ENCODE measurements at regions not wholly inside any gene's neighbourhood (a gene's known extent, or its start where the extent isn't known, plus 50 kb on each side); places are given as distances from the start of the nearest gene placed in this dataset.

GRCh38 chr12:98074286-98074685 is 441.1 kb upstream of the TMPO start:
- TF ChIP-seq, protein P1, sequence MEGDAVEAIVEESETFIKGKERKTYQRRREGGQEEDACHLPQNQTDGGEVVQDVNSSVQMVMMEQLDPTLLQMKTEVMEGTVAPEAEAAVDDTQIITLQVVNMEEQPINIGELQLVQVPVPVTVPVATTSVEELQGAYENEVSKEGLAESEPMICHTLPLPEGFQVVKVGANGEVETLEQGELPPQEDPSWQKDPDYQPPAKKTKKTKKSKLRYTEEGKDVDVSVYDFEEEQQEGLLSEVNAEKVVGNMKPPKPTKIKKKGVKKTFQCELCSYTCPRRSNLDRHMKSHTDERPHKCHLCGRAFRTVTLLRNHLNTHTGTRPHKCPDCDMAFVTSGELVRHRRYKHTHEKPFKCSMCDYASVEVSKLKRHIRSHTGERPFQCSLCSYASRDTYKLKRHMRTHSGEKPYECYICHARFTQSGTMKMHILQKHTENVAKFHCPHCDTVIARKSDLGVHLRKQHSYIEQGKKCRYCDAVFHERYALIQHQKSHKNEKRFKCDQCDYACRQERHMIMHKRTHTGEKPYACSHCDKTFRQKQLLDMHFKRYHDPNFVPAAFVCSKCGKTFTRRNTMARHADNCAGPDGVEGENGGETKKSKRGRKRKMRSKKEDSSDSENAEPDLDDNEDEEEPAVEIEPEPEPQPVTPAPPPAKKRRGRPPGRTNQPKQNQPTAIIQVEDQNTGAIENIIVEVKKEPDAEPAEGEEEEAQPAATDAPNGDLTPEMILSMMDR (IDR thresholded peaks at IDR 0.05; ENCODE audit: low read depth, low read length, poor library complexity, severe bottlenecking) = no peak
- TF ChIP-seq EZH2phosphoT487 (IDR thresholded peaks at IDR 0.05; ENCODE audit: borderline replicate concordance, low read length) = no peak

All from DOHH2 (cell line).